Effector memory CD8-positive, alpha-beta T cell (primary cell): ENCODE measurements at regions not wholly inside any gene's neighbourhood (a gene's known extent, or its start where the extent isn't known, plus 50 kb on each side); places are given as distances from the start of the nearest gene placed in this dataset.

Source experiments
- ATAC-seq: fragments of 150-1000 bp; cut with Tn5 transposase; replicated peaks from 2 replicates; pipeline ENCODE4 v1.10.0; 2021; ENCODE audit warnings: mild to moderate bottlenecking, moderate library complexity
- DNase-seq, 3 experiments: peaks; one replicate each; pipeline ENCODE4 v3.0.0; 2021
- H3K27ac Mint-ChIP-seq, 2 donors: one replicate each; pipeline ENCODE4 v1.8.0; 2022; ENCODE audit warnings: mild to moderate bottlenecking in 2 of 2, mixed read lengths in 2 of 2, moderate library complexity in 2 of 2
- H3K27me3 Mint-ChIP-seq, 2 donors: one replicate each; pipeline ENCODE4 v1.8.0; 2022; ENCODE audit warnings: mixed read lengths in 2 of 2
- H3K36me3 Mint-ChIP-seq: one replicate; pipeline ENCODE4 v1.8.0; 2022; ENCODE audit warnings: mild to moderate bottlenecking, moderate library complexity, mixed read lengths; ENCODE audit not compliant: insufficient read depth
- H3K4me1 Mint-ChIP-seq, 2 donors: one replicate each; pipeline ENCODE4 v1.8.0; 2022; ENCODE audit warnings: low read depth in 2 of 2, mixed read lengths in 2 of 2
- H3K4me3 Mint-ChIP-seq, 2 donors: one replicate each; pipeline ENCODE4 v1.8.0; 2022; ENCODE audit warnings: mild to moderate bottlenecking in 2 of 2, mixed read lengths in 2 of 2, moderate library complexity in 2 of 2
- H3K9me3 Mint-ChIP-seq, 2 donors: one replicate each; pipeline ENCODE4 v1.8.0; 2022; ENCODE audit warnings: mixed read lengths in 2 of 2

DNA sequence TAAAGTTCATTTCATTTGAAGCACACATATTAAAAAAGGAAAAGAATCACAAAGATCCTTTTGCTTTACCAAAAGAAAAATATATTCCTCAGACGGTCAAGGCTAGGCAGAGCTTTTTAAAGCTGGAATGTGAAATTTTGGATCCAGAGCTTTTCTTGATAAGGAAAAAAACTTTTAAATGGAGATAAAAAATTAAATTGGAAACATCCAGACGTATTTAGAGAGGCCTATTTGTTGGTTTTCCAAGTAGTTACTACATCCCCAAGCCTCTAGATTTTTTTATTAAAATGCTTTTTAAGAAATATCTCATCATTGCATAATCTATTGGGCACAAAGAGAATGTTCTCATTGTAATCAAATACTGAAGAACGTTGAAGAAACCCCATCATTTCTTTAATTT is 385.7 kb upstream of the CITED2 start:
- Mint-ChIP-seq H3K27ac (no peak overlapping the region), H3K36me3 (no peaks in the 10 kb centered on the region), H3K4me3 (no peak overlapping the region), H3K4me1 (peaks cover 10 to 13% of the 10 kb centered on the region in 2 donors), H3K27me3 (peaks cover 0 to 7% of the 10 kb centered on the region in 2 donors), H3K9me3 (no peaks in the 10 kb centered on the region)
- ATAC-seq (no peak), DNase-seq (no peak)

DNA sequence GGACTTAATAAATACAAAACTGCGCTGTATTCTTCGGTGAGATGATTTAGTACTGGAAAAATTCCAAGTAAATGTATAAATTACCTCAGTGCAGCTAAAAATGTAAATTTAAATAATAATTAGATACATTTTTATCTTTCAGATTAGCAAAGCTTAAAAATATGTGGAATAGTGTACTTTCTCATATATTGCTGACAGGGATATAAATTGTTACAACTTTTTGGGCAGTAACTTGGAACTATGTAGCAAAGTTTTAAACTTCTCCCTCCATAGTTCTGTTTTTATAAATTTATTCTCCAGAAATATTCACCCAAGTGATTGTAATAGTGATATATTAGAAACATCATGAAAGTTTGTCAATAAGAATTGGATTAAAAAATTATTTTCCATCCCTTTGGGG is 384.6 kb upstream of the CITED2 start:
- H3K36me3 Mint-ChIP-seq = no peaks in the 10 kb centered on the region
- DNase-seq (no peak), ATAC-seq (no peak)
- H3K27me3 Mint-ChIP-seq = peaks cover 0 to 7% of the 10 kb centered on the region in 2 donors
- peaks cover 3% of the 10 kb centered on the region in 2 donors for H3K4me1 Mint-ChIP-seq
- no peak overlapping the region for H3K27ac Mint-ChIP-seq
- H3K4me3 Mint-ChIP-seq = no peak overlapping the region
- no peaks in the 10 kb centered on the region for H3K9me3 Mint-ChIP-seq

DNA sequence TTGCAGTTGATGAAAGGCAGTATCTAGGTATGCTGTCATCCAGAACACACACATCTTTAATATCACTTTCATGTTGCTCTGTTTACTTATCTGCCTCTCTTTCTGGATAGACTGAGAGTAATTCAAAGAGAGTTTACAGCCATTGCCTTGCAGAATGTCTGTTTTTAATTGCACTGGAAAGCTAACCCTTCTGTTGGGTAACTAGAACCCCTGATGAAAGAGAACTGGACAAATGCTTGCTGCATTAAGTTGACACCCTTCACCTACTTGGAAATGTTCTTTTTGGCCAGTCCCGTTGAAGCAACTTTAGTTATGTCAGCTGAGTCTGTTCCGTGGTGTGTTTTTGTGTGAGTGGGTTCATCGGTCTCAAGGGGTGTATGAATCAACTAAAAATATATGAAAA is 383.8 kb upstream of the CITED2 start:
- ATAC-seq (no peak), DNase-seq (no peak)
- Mint-ChIP-seq H3K27me3 (peaks cover 0 to 7% of the 10 kb centered on the region in 2 donors), H3K4me1 (no peaks in the 10 kb centered on the region), H3K9me3 (no peaks in the 10 kb centered on the region), H3K4me3 (no peak overlapping the region), H3K36me3 (no peaks in the 10 kb centered on the region), H3K27ac (no peak overlapping the region)

DNA sequence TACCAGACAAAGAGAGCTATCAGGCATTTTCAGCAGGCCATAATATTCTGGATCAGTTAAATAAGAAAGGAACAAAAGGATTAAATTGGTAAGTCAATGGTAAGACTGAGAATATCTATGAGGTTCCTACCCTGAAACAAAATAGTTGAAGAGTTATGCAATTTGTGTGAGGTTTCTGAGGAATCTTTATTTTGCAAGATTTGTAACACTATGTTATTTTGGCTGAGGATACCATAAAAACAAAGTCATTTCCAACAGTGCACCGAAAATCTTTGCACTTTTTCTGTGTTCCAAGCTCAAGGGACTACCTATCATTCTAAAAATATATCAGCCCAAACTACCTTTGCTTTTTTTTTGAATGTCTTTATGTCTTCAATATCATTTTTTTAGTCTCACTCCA is 383.3 kb upstream of the CITED2 start:
- no peaks in the 10 kb centered on the region for H3K4me1 Mint-ChIP-seq
- no peaks in the 10 kb centered on the region for H3K9me3 Mint-ChIP-seq
- DNase-seq = no peak
- H3K36me3 Mint-ChIP-seq = no peaks in the 10 kb centered on the region
- peaks cover 0 to 7% of the 10 kb centered on the region in 2 donors for H3K27me3 Mint-ChIP-seq
- ATAC-seq = no peak
- H3K27ac Mint-ChIP-seq = no peak overlapping the region
- no peak overlapping the region for H3K4me3 Mint-ChIP-seq

DNA sequence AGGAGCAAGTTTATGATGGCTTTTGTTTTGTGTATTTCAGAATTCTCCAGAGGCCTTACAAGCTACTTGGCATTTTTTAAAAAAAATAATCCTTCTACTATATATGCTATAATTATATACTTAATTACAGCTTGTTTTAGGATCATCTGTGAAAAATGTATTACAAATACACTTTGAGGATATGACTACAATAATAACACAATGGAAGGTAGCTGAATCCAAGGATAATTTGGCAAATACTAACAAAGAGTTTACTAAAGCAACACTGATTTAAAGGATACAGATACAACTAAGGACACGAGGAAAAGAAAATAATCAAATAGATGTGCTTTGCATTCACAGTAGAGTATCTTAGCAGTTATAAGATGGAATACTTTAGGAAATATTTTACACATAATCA is 381.9 kb upstream of the CITED2 start:
- H3K9me3 Mint-ChIP-seq = no peaks in the 10 kb centered on the region
- no peak overlapping the region for H3K27ac Mint-ChIP-seq
- ATAC-seq = no peak
- no peak overlapping the region for H3K4me3 Mint-ChIP-seq
- peaks cover 0 to 7% of the 10 kb centered on the region in 2 donors for H3K27me3 Mint-ChIP-seq
- H3K4me1 Mint-ChIP-seq = no peaks in the 10 kb centered on the region
- no peaks in the 10 kb centered on the region for H3K36me3 Mint-ChIP-seq
- no peak for DNase-seq

DNA sequence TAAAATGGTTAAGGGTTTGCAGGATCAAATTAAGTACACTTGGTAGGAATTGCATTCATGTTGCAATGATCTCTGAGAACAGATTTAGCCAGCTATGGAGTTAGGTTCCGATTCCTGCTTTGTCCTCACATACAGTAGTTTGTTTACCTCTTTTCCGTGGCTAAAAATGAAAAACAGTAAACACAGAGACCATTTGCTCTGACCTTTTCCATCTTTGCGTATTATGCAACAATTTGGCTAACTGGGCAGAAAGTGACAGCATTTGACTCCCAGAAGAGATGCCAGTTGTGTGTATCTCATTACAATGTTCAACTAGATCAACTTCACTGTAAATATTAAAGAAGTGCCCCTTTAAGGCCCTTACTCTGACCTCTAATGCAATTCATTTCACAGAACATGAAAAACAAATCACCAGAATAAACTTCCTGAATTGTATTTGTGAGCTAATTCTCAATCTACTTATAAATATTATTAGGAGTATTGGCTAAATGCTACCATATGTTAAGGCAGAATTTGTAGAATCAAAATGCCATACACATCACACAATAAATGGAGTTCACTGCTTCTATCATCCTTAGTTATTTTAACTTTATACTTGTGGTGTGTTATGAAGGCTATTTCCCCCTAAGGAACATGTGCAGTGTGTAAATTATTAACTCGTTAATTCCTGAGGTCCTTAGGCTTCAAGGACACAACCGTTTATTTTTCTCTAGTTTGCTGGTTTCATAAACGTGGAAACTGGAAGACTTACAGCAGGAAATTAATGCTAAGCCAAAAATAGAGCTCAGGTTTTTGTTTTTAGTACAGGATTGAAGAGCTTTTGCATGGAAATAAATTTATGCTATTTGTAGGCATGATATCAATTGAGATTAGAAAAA is 380.7 kb upstream of the CITED2 start:
- no peak overlapping the region for H3K4me3 Mint-ChIP-seq
- no peaks in the 10 kb centered on the region for H3K36me3 Mint-ChIP-seq
- H3K4me1 Mint-ChIP-seq = no peaks in the 10 kb centered on the region
- no peak overlapping the region for H3K27ac Mint-ChIP-seq
- H3K9me3 Mint-ChIP-seq = no peaks in the 10 kb centered on the region
- DNase-seq (no peak), ATAC-seq (no peak)
- H3K27me3 Mint-ChIP-seq = peaks cover 0 to 7% of the 10 kb centered on the region in 2 donors

DNA sequence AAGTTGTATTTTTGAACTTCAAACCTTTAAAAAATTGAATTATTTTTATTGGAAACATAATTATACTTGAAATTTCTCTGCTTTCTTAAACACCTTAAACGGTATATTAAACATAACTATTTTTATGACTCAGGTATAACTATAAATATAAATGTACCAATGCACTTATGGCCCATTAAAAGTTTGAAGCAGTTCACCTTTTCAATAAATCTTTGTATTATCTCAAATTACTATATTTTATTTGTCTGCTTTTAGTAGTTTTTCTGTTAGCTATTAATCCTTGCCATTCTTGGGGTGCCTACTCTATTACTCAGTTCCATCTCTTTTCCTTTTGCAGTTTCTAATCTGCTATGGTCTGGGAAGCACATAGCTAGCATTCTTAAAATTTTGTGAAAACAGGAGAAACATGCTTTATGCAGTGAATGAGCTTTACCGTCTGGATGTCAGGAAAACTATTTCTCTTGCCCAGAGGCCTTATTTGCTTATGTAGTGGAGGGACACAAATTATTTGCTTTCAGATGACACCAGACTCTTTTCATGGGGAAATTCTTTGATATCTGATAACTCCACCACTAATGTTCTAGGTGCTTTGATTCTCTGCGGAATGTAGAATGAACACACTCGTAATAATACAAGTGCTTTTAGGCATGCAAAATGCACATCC is 378.9 kb upstream of the CITED2 start:
- no peak overlapping the region for H3K27ac Mint-ChIP-seq
- H3K27me3 Mint-ChIP-seq = peaks cover 0 to 7% of the 10 kb centered on the region in 2 donors
- H3K4me3 Mint-ChIP-seq = no peak overlapping the region
- ATAC-seq = no peak
- no peak for DNase-seq
- no peaks in the 10 kb centered on the region for H3K9me3 Mint-ChIP-seq
- H3K36me3 Mint-ChIP-seq = no peaks in the 10 kb centered on the region
- peaks cover 0 to 3% of the 10 kb centered on the region in 2 donors for H3K4me1 Mint-ChIP-seq

DNA sequence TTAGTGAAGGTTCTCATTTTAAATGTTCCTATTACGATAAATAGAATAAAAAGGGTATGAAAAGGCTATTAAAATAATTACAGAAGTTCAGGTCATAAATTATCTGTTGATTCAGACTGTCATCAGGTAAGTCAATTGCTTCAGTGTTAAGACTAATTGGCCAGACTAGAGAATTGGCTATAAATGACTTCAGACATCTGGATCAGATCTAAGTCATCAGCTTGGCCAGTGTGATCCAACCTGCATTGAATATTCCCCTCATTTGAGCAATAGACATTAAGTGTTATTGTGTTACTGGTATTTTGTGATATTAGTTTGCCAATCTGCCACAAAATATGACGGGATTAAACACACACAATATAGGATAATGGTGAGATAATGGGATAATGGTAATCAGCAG is 377.6 kb upstream of the CITED2 start:
- H3K4me1 Mint-ChIP-seq = peaks cover 0 to 4% of the 10 kb centered on the region in 2 donors
- no peaks in the 10 kb centered on the region for H3K36me3 Mint-ChIP-seq
- peaks cover 0 to 2% of the 10 kb centered on the region in 2 donors for H3K27me3 Mint-ChIP-seq
- H3K27ac Mint-ChIP-seq = no peak overlapping the region
- ATAC-seq (no peak), DNase-seq (no peak)
- H3K9me3 Mint-ChIP-seq = no peaks in the 10 kb centered on the region
- H3K4me3 Mint-ChIP-seq = no peak overlapping the region

DNA sequence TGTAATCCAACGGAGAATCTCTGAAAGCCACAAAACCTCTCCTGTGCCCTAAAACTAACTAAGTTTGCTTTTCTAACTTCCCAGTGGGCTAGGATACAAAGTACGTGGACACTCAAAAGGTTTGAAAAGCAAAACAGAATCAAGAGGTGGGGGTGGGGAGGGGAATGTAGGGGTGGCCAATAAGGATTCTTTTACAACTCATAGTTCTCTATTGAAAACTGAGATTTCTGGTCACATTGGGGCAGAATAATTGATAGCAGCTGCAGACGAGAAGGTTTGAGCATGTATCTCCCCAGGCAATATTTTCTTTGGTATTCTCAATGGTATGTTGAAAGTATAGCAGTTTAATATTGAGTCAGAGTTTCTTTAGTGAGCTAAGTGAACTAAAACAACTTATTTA is 376.7 kb upstream of the CITED2 start:
- DNase-seq = no peak
- no peak for ATAC-seq
- no peaks in the 10 kb centered on the region for H3K36me3 Mint-ChIP-seq
- peaks cover 0 to 4% of the 10 kb centered on the region in 2 donors for H3K4me1 Mint-ChIP-seq
- no peak overlapping the region for H3K4me3 Mint-ChIP-seq
- H3K27ac Mint-ChIP-seq = no peak overlapping the region
- H3K9me3 Mint-ChIP-seq = no peaks in the 10 kb centered on the region
- H3K27me3 Mint-ChIP-seq = no peaks in the 10 kb centered on the region

DNA sequence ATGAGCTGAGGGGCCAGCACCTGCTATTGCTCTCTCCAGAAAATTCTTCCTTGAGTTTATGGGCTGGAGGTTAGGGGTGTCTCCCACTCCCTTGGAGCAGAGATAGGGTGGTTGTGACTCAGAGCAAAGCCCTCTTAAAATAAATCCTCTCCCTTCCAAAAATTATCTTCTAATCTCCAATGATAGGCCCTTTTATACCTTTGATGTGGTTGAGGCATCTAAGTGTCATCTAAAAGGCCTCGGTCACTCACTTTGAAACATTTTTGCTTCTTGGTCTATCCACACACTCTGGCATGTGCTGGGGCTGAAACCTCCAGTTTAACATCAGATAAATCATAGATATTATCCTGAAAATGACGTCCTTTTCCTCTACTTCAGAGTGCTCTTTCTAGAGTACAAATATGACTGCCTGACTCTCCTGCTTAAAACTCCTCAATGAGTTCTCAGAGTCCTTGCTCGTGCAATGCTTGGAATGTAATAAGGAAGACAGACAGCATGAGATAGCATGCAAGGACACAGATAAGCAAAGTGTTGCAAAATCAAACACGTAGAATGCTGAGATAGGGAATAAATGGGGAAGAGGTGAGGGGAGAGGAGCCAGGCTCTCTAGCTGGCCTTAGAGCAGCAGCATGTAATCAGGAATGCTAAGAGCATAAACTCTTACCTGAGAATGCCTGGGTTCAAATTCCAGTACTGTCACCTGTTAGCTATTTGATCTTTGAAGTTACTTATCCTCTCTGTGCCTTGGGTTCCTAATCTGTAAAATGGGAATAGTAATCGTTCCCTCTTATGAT is 374.1 kb upstream of the CITED2 start:
- no peak overlapping the region for H3K4me3 Mint-ChIP-seq
- no peaks in the 10 kb centered on the region for H3K36me3 Mint-ChIP-seq
- no peaks in the 10 kb centered on the region for H3K9me3 Mint-ChIP-seq
- no peak overlapping the region for H3K27ac Mint-ChIP-seq
- peaks cover 0 to 4% of the 10 kb centered on the region in 2 donors for H3K4me1 Mint-ChIP-seq
- H3K27me3 Mint-ChIP-seq = no peaks in the 10 kb centered on the region
- no peak for DNase-seq
- no peak for ATAC-seq

DNA sequence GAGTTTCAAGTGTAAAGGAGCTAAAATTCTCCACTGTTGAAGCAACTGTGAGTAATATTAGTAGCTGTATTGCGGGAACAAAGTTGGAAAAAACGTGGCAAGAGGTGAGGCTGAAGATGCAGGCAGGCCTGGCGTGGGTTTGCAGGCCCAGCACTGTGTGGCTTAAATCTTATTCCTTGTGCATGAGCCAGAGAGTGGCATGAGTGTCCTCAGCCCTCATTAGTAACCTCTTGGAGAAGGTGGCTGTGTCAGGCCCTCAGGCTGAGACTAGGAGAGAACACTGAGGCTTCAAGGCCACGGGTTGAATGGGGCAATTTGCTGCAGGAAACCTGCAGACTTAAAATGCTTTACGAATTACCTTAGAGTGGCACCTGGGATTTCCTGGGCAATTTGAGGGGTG is 372.7 kb upstream of the CITED2 start:
- Mint-ChIP-seq H3K4me3 (no peak overlapping the region), H3K36me3 (no peaks in the 10 kb centered on the region), H3K9me3 (no peaks in the 10 kb centered on the region), H3K27ac (no peak overlapping the region), H3K27me3 (no peaks in the 10 kb centered on the region), H3K4me1 (peaks cover 0 to 4% of the 10 kb centered on the region in 2 donors)
- DNase-seq (no peak), ATAC-seq (no peak)

DNA sequence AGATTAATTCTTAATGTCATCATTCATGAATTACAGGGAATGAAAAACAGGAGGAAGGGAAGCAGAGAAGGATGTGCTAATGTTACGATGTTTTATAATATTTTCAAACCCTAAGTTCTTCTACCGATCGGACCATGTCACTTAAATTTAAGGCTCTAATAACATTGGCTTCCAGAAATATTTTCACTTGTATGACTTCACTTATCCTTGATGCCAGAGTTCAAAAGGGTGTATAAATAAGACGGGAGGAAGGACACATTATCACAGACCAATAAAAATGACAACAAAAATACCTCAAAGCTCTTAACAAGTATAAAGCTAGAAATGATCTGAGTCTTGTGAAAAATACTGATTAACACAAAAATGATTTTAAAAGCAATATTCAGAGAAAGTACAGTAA is 370.4 kb upstream of the CITED2 start:
- Mint-ChIP-seq H3K36me3 (no peaks in the 10 kb centered on the region), H3K9me3 (no peaks in the 10 kb centered on the region), H3K27ac (no peak overlapping the region), H3K27me3 (peaks cover 0 to 7% of the 10 kb centered on the region in 2 donors), H3K4me3 (no peak overlapping the region), H3K4me1 (peaks cover 0 to 4% of the 10 kb centered on the region in 2 donors)
- DNase-seq (no peak), ATAC-seq (no peak)

DNA sequence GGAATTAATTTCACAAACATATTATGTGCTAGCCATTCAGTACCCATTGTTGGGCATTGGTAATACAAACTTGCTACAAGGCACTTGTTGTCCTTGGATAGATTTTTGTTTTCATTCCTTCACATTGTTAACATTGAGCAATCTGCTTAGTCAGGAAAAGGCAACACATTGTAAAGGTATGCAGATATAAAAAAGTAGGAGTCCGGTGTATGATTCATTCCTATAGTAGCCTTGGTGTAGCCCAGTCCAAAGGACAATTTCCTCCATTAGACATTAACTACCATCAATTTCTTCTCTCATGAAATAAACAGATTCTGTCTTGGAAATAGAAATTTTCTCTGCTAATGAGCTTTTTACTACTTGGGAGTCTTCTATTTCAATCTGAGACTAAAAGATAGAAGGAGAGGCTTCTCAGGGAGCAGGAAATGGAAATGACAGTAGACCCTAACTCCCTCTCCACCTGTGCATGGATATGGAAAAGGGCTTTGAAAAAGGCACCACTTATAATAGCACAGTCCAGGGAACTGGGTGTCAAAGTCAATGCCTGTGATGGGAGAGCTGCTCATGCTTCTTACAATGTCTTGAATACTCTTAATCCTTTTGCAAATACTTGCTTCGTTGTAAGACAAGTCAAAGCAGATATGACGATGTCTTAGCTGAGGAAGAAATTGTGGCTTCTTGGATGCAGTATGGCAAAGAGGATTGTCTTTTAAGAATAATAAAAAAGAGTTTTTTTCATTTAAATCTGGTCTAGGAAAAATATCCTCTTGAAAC is 369.4 kb upstream of the CITED2 start:
- H3K4me3 Mint-ChIP-seq = no peak overlapping the region
- H3K4me1 Mint-ChIP-seq = peaks cover 0 to 4% of the 10 kb centered on the region in 2 donors
- no peaks in the 10 kb centered on the region for H3K36me3 Mint-ChIP-seq
- no peak overlapping the region for H3K27ac Mint-ChIP-seq
- no peaks in the 10 kb centered on the region for H3K9me3 Mint-ChIP-seq
- DNase-seq = no peak
- ATAC-seq = no peak
- H3K27me3 Mint-ChIP-seq = peaks cover 0 to 7% of the 10 kb centered on the region in 2 donors
